HG02870 (cell line): ENCODE measurements at regions not wholly inside any gene's neighbourhood (a gene's known extent, or its start where the extent isn't known, plus 50 kb on each side); places are given as distances from the start of the nearest gene placed in this dataset.

Source experiments
- ATAC-seq: cut with Tn5 transposase; IDR thresholded peaks from one replicate; pipeline ENCODE4 v1.9.1; 2021; ENCODE audit warnings: mild to moderate bottlenecking, moderate library complexity; ENCODE audit not compliant: unreplicated experiment

- no peak for ATAC-seq
Observed at GRCh38 chr10:36638462-36639155, 486.8 kb upstream of the ANKRD30A start.

- ATAC-seq: no peak
Observed at GRCh38 chr10:36636879-36637278, 488.5 kb upstream of the ANKRD30A start.

- no peak for ATAC-seq
Observed at GRCh38 chr10:36636285-36636839, 489.0 kb upstream of the ANKRD30A start.

- no peak for ATAC-seq
Observed at GRCh38 chr10:36634916-36635315, 490.5 kb upstream of the ANKRD30A start.

GRCh38 chr10:36630267-36630666 lies 495.1 kb upstream of the ANKRD30A start:
- no peak for ATAC-seq

GRCh38 chr10:36629476-36629875 lies 495.9 kb upstream of the ANKRD30A start:
- ATAC-seq: no peak

- no peak for ATAC-seq
Observed at GRCh38 chr10:36624551-36625100, 500.8 kb upstream of the ANKRD30A start.

- no peak for ATAC-seq
Observed at GRCh38 chr10:36621346-36621745, 504.1 kb upstream of the ANKRD30A start.

- no peak for ATAC-seq
Observed at GRCh38 chr10:36612436-36612835, 513.0 kb upstream of the ANKRD30A start.

- no peak for ATAC-seq
Observed at GRCh38 chr10:36608866-36609265, 516.5 kb upstream of the ANKRD30A start.

- no peak for ATAC-seq
Observed at GRCh38 chr10:36608251-36608650, 517.1 kb upstream of the ANKRD30A start.

- no peak for ATAC-seq
Observed at GRCh38 chr10:36606234-36606839, 519.1 kb upstream of the ANKRD30A start.

GRCh38 chr10:36604316-36604715 lies 521.1 kb upstream of the ANKRD30A start:
- no peak for ATAC-seq

- no peak for ATAC-seq
Observed at GRCh38 chr10:36603688-36604087, 521.7 kb upstream of the ANKRD30A start.

- ATAC-seq: no peak
Observed at GRCh38 chr10:36602374-36602773, 523.0 kb upstream of the ANKRD30A start.

- no peak for ATAC-seq
Observed at GRCh38 chr10:36597756-36598320, 527.6 kb upstream of the ANKRD30A start.

- ATAC-seq: no peak
Observed at GRCh38 chr10:36592964-36593363, 532.4 kb upstream of the ANKRD30A start.

GRCh38 chr10:36591436-36591835 lies 534.0 kb upstream of the ANKRD30A start:
- no peak for ATAC-seq

- ATAC-seq: no peak
Observed at GRCh38 chr10:36583690-36584089, 541.7 kb upstream of the ANKRD30A start.

- ATAC-seq: no peak
Observed at GRCh38 chr10:36581237-36581636, 544.2 kb upstream of the ANKRD30A start.

- no peak for ATAC-seq
Observed at GRCh38 chr10:36578306-36578705, 547.1 kb upstream of the ANKRD30A start.

GRCh38 chr10:36577126-36577525 lies 548.3 kb upstream of the ANKRD30A start:
- no peak for ATAC-seq
